Chondrocyte (in vitro differentiated cells): ENCODE measurements at regions not wholly inside any gene's neighbourhood (a gene's known extent, or its start where the extent isn't known, plus 50 kb on each side); places are given as distances from the start of the nearest gene placed in this dataset.
"Not testable (repeated sequence)": the region's sequence is repeated elsewhere in the genome, so short reads cannot be mapped to it uniquely, and the experiment has no call there.

ENCODE experiments used
- DNase-seq: peaks from one replicate; pipeline ENCODE4 v3.0.0; 2021; ENCODE audit warnings: mixed read lengths, low spot score
- H3K27ac Mint-ChIP-seq: one replicate; pipeline ENCODE4 v1.8.0; 2021; ENCODE audit warnings: mild to moderate bottlenecking, moderate library complexity, mixed read lengths; ENCODE audit not compliant: unreplicated experiment
- H3K27me3 Mint-ChIP-seq: 2 replicates; pipeline ENCODE4 v1.8.0; 2021; ENCODE audit warnings: low read depth, mixed read lengths
- H3K36me3 Mint-ChIP-seq: 2 replicates; pipeline ENCODE4 v1.8.0; 2021; ENCODE audit warnings: low read depth, mixed read lengths
- H3K4me1 Mint-ChIP-seq: 2 replicates; pipeline ENCODE4 v1.8.0; 2021; ENCODE audit warnings: low read depth, mild to moderate bottlenecking, mixed read lengths
- H3K4me3 Mint-ChIP-seq: one replicate; pipeline ENCODE4 v1.8.0; 2021; ENCODE audit warnings: mild to moderate bottlenecking, moderate library complexity, mixed read lengths; ENCODE audit not compliant: unreplicated experiment
- H3K9me3 Mint-ChIP-seq: 2 replicates; pipeline ENCODE4 v1.8.0; 2021; ENCODE audit warnings: low read depth, mixed read lengths
- CTCF ChIP-seq: fragments of 200-600 bp; sonication (generic); IDR thresholded peaks from 2 replicates; pipeline ENCODE4 v1.5.0; 2021; ENCODE audit warnings: antibody characterized with exemption, mild to moderate bottlenecking, moderate library complexity

- Mint-ChIP-seq H3K27me3 (no peaks in the 10 kb centered on the region), H3K4me3 (no peak overlapping the region), H3K9me3 (no peaks in the 10 kb centered on the region), H3K36me3 (peaks cover 1% of the 10 kb centered on the region), H3K27ac (no peak overlapping the region), H3K4me1 (no peaks in the 10 kb centered on the region)
- no peak for DNase-seq
- no peak for TF ChIP-seq CTCF
Measured at GRCh38 chr9:78422309-78422708, 125.4 kb downstream of the PSAT1 start.

GRCh38 chr9:78424299-78424698, 127.4 kb downstream of the PSAT1 start:
- H3K4me1 Mint-ChIP-seq = no peaks in the 10 kb centered on the region
- H3K9me3 Mint-ChIP-seq = peaks cover 10% of the 10 kb centered on the region
- H3K36me3 Mint-ChIP-seq = peaks cover 5% of the 10 kb centered on the region
- no peaks in the 10 kb centered on the region for H3K27me3 Mint-ChIP-seq
- no peak overlapping the region for H3K27ac Mint-ChIP-seq
- no peak overlapping the region for H3K4me3 Mint-ChIP-seq
- DNase-seq = no peak
- TF ChIP-seq CTCF = no peak

GRCh38 chr9:78428640-78429039, 131.7 kb downstream of the PSAT1 start:
- Mint-ChIP-seq H3K9me3 (peaks cover 20% of the 10 kb centered on the region), H3K4me3 (no peak overlapping the region), H3K27me3 (no peaks in the 10 kb centered on the region), H3K4me1 (no peaks in the 10 kb centered on the region), H3K27ac (no peak overlapping the region), H3K36me3 (peaks cover 8% of the 10 kb centered on the region)
- no peak for DNase-seq
- TF ChIP-seq CTCF = no peak

GRCh38 chr9:78430387-78430786, 133.5 kb downstream of the PSAT1 start:
- H3K27me3 Mint-ChIP-seq = no peaks in the 10 kb centered on the region
- peaks cover 20% of the 10 kb centered on the region for H3K9me3 Mint-ChIP-seq
- DNase-seq = no peak
- no peaks in the 10 kb centered on the region for H3K4me1 Mint-ChIP-seq
- TF ChIP-seq CTCF = no peak
- H3K27ac Mint-ChIP-seq = no peak overlapping the region
- H3K36me3 Mint-ChIP-seq = peaks cover 8% of the 10 kb centered on the region
- H3K4me3 Mint-ChIP-seq = no peak overlapping the region

GRCh38 chr9:78431039-78431438, 134.1 kb downstream of the PSAT1 start:
- not testable (repeated sequence) for H3K36me3 Mint-ChIP-seq, H3K27me3 Mint-ChIP-seq, DNase-seq, H3K4me3 Mint-ChIP-seq, H3K27ac Mint-ChIP-seq, H3K4me1 Mint-ChIP-seq
- peaks cover 20% of the 10 kb centered on the region for H3K9me3 Mint-ChIP-seq

- Mint-ChIP-seq H3K27me3 (no peaks in the 10 kb centered on the region), H3K4me3 (no peak overlapping the region), H3K36me3 (peaks cover 1% of the 10 kb centered on the region), H3K9me3 (no peaks in the 10 kb centered on the region), H3K4me1 (peaks cover 31% of the 10 kb centered on the region), H3K27ac (no peak overlapping the region)
- DNase-seq = no peak
- no peak for TF ChIP-seq CTCF
Measured at GRCh38 chr9:78436873-78437272, 139.9 kb downstream of the PSAT1 start.
